Uterus (tissue), 3 donors: ENCODE measurements at regions not wholly inside any gene's neighbourhood (a gene's known extent, or its start where the extent isn't known, plus 50 kb on each side); places are given as distances from the start of the nearest gene placed in this dataset.

Experiments
- DNase-seq, 2 donors: peaks; one replicate each; pipeline ENCODE4 v3.0.0-alpha.2; 2019 to 2020
- H3K27ac ChIP-seq, 2 donors: fragments of 200-600 bp; sonication (generic); 1 replicate in 1 of 2; 2 replicates in 1 of 2; pipeline ENCODE4 v1.5.1; 2016 to 2018
- H3K27me3 ChIP-seq, 2 donors: fragments of 200-600 bp; sonication (generic); one replicate each; pipeline ENCODE4 v1.5.1; 2018 to 2019; ENCODE audit warnings: control low read depth in 1 of 2
- H3K36me3 ChIP-seq, 2 donors: fragments of 200-600 bp; sonication (generic); one replicate each; pipeline ENCODE4 v1.5.1; 2019; ENCODE audit warnings: control low read depth in 1 of 2
- H3K4me1 ChIP-seq, 2 donors: fragments of 200-600 bp; sonication (generic); one replicate each; pipeline ENCODE4 v1.5.1; 2018 to 2019; ENCODE audit warnings: control low read depth in 1 of 2
- H3K4me3 ChIP-seq, 2 donors: fragments of 200-600 bp; sonication (generic); 1 replicate in 1 of 2; 2 replicates in 1 of 2; pipeline ENCODE4 v1.5.1; 2018 to 2019; ENCODE audit warnings: mild to moderate bottlenecking in 1 of 2
- H3K9me3 ChIP-seq, 2 donors: fragments of 200-600 bp; sonication (generic); one replicate each; pipeline ENCODE4 v1.5.1; 2019; ENCODE audit warnings: control low read depth in 1 of 2
- POLR2A ChIP-seq, 2 donors: fragments of 450-650 bp; IDR thresholded peaks; one replicate each; pipeline ENCODE4 v1.6.1; 2016; ENCODE audit warnings: antibody characterized with exemption in 2 of 2, mild to moderate bottlenecking in 1 of 2, moderate library complexity in 1 of 2
- intact Hi-C: fragments of 100-400 bp; cut with DNase I; formaldehyde crosslinking; loops from one replicate; pipeline ENCODE4 v1.15.1; 2023; ENCODE audit warnings: low total_unique reads
- TF ChIP-seq, protein P1 (sequence below), 4 experiments: fragments of 200-600 bp in 2 of 4; fragments of 450-650 bp in 2 of 4; sonication (generic) in 2 of 4; IDR thresholded peaks; one replicate each; pipeline ENCODE4 v1.5.1; 2016 to 2019; ENCODE audit warnings: antibody characterized with exemption in 4 of 4, mild to moderate bottlenecking in 2 of 4, moderate library complexity in 1 of 4
- donor health status: DM: yes; HTN: yes; CAD: no.

DNA sequence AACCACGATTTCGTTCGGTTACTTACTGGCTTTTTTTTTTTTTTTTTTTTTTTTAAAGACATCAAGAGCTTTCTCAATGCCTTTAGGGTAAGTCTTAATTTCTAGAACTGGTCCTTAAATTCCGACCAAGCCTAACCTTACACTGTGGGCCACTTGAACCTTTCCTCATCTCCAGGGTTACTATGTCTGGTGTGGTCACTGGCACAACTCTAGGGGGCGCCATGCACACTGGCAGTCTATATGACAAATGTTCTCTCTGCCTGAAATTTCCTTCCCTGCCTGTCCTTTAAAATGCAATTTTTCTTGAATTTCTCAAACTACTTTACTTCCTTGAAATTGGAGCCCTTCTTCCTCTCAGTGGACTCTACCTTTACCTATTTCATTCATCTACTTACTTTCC is 227.4 kb downstream of the KLF5 start:
- no peak for DNase-seq
- Histone ChIP-seq H3K9me3 (no peaks in the 10 kb centered on the region), H3K4me1 (no peaks in the 10 kb centered on the region), H3K27ac (no peak overlapping the region), H3K36me3 (no peaks in the 10 kb centered on the region), H3K4me3 (no peak overlapping the region), H3K27me3 (no peaks in the 10 kb centered on the region)
- TF ChIP-seq, protein P1, sequence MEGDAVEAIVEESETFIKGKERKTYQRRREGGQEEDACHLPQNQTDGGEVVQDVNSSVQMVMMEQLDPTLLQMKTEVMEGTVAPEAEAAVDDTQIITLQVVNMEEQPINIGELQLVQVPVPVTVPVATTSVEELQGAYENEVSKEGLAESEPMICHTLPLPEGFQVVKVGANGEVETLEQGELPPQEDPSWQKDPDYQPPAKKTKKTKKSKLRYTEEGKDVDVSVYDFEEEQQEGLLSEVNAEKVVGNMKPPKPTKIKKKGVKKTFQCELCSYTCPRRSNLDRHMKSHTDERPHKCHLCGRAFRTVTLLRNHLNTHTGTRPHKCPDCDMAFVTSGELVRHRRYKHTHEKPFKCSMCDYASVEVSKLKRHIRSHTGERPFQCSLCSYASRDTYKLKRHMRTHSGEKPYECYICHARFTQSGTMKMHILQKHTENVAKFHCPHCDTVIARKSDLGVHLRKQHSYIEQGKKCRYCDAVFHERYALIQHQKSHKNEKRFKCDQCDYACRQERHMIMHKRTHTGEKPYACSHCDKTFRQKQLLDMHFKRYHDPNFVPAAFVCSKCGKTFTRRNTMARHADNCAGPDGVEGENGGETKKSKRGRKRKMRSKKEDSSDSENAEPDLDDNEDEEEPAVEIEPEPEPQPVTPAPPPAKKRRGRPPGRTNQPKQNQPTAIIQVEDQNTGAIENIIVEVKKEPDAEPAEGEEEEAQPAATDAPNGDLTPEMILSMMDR (IDR thresholded peaks at IDR 0.05) = no peak
- TF ChIP-seq POLR2A (IDR thresholded peaks at IDR 0.05) = no peak
- intact Hi-C loops = no loop called here

DNA sequence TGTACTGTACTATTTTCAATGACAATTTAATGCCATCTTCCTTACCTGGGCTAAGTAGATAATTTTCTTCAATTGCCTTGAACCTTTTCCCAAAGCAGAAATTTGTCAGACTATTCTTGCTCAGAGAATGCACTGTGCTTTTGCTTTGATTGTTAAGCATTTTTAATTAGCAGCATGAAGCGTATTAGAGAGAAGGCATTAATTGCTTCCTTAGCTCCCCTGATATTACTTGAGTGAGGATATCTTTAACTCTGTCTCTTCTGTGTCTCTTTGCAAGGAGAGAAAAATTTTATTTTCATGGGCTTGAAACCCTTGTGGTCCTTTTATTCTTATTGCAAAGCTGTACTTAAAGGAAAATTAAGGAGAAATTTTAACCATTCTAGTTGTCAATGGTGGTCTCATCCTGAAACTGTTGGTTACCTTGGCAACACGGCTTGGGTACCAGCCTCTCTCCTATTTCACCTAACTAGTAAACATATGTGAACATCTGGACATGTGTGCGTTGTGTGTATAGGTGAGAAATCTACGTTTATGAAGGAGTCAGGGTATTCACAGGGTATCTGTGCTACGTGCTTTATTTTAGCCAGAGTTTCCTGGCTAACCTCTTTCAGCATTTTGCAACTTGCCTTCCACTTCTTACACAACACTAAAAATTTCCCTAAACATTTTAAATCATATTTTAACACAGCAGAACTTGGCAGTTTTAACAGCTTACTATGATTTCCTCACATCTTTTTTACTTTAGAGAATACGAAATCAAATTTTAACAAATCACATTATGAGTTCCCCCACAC is 225.5 kb downstream of the KLF5 start:
- Histone ChIP-seq H3K9me3 (no peaks in the 10 kb centered on the region), H3K4me1 (no peaks in the 10 kb centered on the region), H3K36me3 (no peaks in the 10 kb centered on the region), H3K27me3 (no peaks in the 10 kb centered on the region), H3K27ac (no peak overlapping the region), H3K4me3 (no peak overlapping the region)
- intact Hi-C loops = no loop called here
- no peak for TF ChIP-seq POLR2A (IDR thresholded peaks at IDR 0.05)
- TF ChIP-seq, protein P1 (IDR thresholded peaks at IDR 0.05) = no peak
- DNase-seq = no peak

GRCh38 chr13:73283636-73284035 is 224.8 kb downstream of the KLF5 start:
- TF ChIP-seq, protein P1 (IDR thresholded peaks at IDR 0.05) = no peak
- TF ChIP-seq POLR2A (IDR thresholded peaks at IDR 0.05) = no peak
- Histone ChIP-seq H3K4me3 (no peak overlapping the region), H3K4me1 (no peaks in the 10 kb centered on the region), H3K27ac (no peak overlapping the region), H3K27me3 (no peaks in the 10 kb centered on the region), H3K9me3 (no peaks in the 10 kb centered on the region), H3K36me3 (no peaks in the 10 kb centered on the region)
- intact Hi-C loops = no loop called here
- no peak for DNase-seq

GRCh38 chr13:73281746-73282145 is 222.9 kb downstream of the KLF5 start:
- no peaks in the 10 kb centered on the region for H3K27me3 ChIP-seq
- no peak overlapping the region for H3K4me3 ChIP-seq
- H3K4me1 ChIP-seq = no peaks in the 10 kb centered on the region
- H3K36me3 ChIP-seq = no peaks in the 10 kb centered on the region
- H3K27ac ChIP-seq = no peak overlapping the region
- intact Hi-C loops = no loop called here
- no peaks in the 10 kb centered on the region for H3K9me3 ChIP-seq
- no peak for DNase-seq
- TF ChIP-seq, protein P1 (IDR thresholded peaks at IDR 0.05) = no peak
- TF ChIP-seq POLR2A (IDR thresholded peaks at IDR 0.05) = no peak

DNA sequence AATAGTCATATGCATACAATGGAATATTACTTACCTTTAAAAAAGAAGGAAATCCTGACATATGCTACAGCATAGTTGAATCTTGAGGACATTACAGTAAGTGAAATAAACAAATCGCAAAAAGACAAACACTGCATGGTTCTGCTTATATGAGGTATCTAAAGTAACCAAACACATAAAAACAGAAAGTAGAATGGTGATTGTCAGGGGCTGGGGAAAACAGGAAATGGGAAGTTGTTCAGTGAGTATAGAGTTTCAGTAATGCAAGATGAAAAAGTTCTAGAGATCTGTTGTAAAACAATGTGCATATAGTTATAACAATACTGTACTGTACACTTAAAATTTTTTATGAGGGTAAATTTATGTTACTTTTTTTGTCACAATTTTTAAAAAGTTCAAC is 219.4 kb downstream of the KLF5 start:
- DNase-seq = no peak
- H3K9me3 ChIP-seq = no peaks in the 10 kb centered on the region
- intact Hi-C loops = no loop called here
- H3K36me3 ChIP-seq = no peaks in the 10 kb centered on the region
- H3K27me3 ChIP-seq = no peaks in the 10 kb centered on the region
- H3K4me1 ChIP-seq = no peaks in the 10 kb centered on the region
- no peak for TF ChIP-seq POLR2A (IDR thresholded peaks at IDR 0.05)
- TF ChIP-seq, protein P1 (IDR thresholded peaks at IDR 0.05) = no peak
- H3K4me3 ChIP-seq = no peak overlapping the region
- no peak overlapping the region for H3K27ac ChIP-seq
